Esophagus muscularis mucosa (tissue), 4 donors: ENCODE measurements at regions not wholly inside any gene's neighbourhood (a gene's known extent, or its start where the extent isn't known, plus 50 kb on each side); places are given as distances from the start of the nearest gene placed in this dataset.

Experiments
- CTCF ChIP-seq, 3 experiments: fragments of 200-600 bp in 2 of 3; fragments of 450-650 bp in 1 of 3; sonication (generic) in 2 of 3; IDR thresholded peaks; one replicate each; pipeline ENCODE4 v1.5.1; 2017 to 2019; ENCODE audit warnings: antibody characterized with exemption in 3 of 3, mild to moderate bottlenecking in 2 of 3, moderate library complexity in 1 of 3
- EP300 ChIP-seq: sonication (generic); formaldehyde crosslinking; IDR thresholded peaks from one replicate; pipeline ENCODE4 v1.6.1; 2017; ENCODE audit warnings: antibody characterized with exemption
- POLR2A ChIP-seq: fragments of 450-650 bp; IDR thresholded peaks from one replicate; pipeline ENCODE4 v1.6.1; 2017; ENCODE audit warnings: antibody characterized with exemption, moderate library complexity, mild to moderate bottlenecking, low read depth
- POLR2AphosphoS5 ChIP-seq, 2 donors: sonication (generic); formaldehyde crosslinking; IDR thresholded peaks; one replicate each; pipeline ENCODE4 v1.6.1; 2017; ENCODE audit warnings: antibody characterized with exemption in 2 of 2

GRCh38 chr15:97909291-97909891 is 51.1 kb upstream of the ARRDC4 start:
- TF ChIP-seq POLR2A: no peak
- peak; percentile 88 to 98 (median 91) for TF ChIP-seq CTCF (IDR thresholded peaks at IDR 0.05)
- no peak for TF ChIP-seq EP300
- no peak for TF ChIP-seq POLR2AphosphoS5 (IDR thresholded peaks at IDR 0.05)
